ENCODE measurements at regions not wholly inside any gene's neighbourhood (a gene's known extent, or its start where the extent isn't known, plus 50 kb on each side); places are given as distances from the start of the nearest gene placed in this dataset.
A peak's percentile ranks its signal among the peaks of the same experiment; 100 is the strongest.
"Not testable (repeated sequence)": the region's sequence is repeated elsewhere in the genome, so short reads cannot be mapped to it uniquely, and the experiment has no call there.

- DNase-seq: no peak
Observed at GRCh38 chr12:72168851-72169250, 103.3 kb upstream of the TRHDE start.

GRCh38 chr12:72173974-72174373 lies 98.2 kb upstream of the TRHDE start:
- DNase-seq: no peak

GRCh38 chr12:72178244-72178643 lies 93.9 kb upstream of the TRHDE start:
- DNase-seq: no peak

- DNase-seq: no peak
Observed at GRCh38 chr12:72178871-72179270, 93.3 kb upstream of the TRHDE start.

- DNase-seq: no peak
Observed at GRCh38 chr12:72179841-72180240, 92.3 kb upstream of the TRHDE start.

GRCh38 chr12:72184971-72185533 lies 87.1 kb upstream of the TRHDE start:
- DNase-seq: not testable (repeated sequence)

- no peak for DNase-seq
Observed at GRCh38 chr12:72189266-72189665, 82.9 kb upstream of the TRHDE start.

GRCh38 chr12:72191761-72192160 lies 80.4 kb upstream of the TRHDE start:
- DNase-seq: no peak

GRCh38 chr12:72197790-72198189 lies 74.4 kb upstream of the TRHDE start:
- peak; percentile 77 for DNase-seq

- DNase-seq: no peak
Observed at GRCh38 chr12:72201457-72201856, 70.7 kb upstream of the TRHDE start.

- DNase-seq: no peak
Observed at GRCh38 chr12:72203764-72204335, 68.3 kb upstream of the TRHDE start.

- no peak for DNase-seq
Observed at GRCh38 chr12:72207079-72207478, 65.1 kb upstream of the TRHDE start.

GRCh38 chr12:72207486-72208409 lies 64.4 kb upstream of the TRHDE start:
- no peak for DNase-seq

- no peak for DNase-seq
Observed at GRCh38 chr12:72209086-72209485, 63.1 kb upstream of the TRHDE start.

- DNase-seq: peak; percentile 10
Observed at GRCh38 chr12:72214163-72214562, 58.0 kb upstream of the TRHDE start.

- not testable (repeated sequence) for DNase-seq
Observed at GRCh38 chr12:72215287-72215686, 56.9 kb upstream of the TRHDE start.

- DNase-seq: no peak
Observed at GRCh38 chr12:72219937-72220336, 52.2 kb upstream of the TRHDE start.
